DND-41 (cell line): ENCODE measurements at regions not wholly inside any gene's neighbourhood (a gene's known extent, or its start where the extent isn't known, plus 50 kb on each side); places are given as distances from the start of the nearest gene placed in this dataset.

Experiments used
- EZH2 ChIP-seq: IDR thresholded peaks from 3 replicates; pipeline ENCODE4 v1.6.1; 2012; ENCODE audit warnings: borderline replicate concordance, low read depth, mild to moderate bottlenecking, moderate library complexity, low read length, inconsistent platforms; ENCODE audit not compliant: severe bottlenecking
- TF ChIP-seq, protein P1 (sequence below): IDR thresholded peaks from 2 replicates; pipeline ENCODE4 v1.5.1; 2012; ENCODE audit warnings: borderline replicate concordance, low read length, moderate library complexity, mild to moderate bottlenecking; ENCODE audit not compliant: poor library complexity, severe bottlenecking; ENCODE audit errors: extremely low read depth

DNA sequence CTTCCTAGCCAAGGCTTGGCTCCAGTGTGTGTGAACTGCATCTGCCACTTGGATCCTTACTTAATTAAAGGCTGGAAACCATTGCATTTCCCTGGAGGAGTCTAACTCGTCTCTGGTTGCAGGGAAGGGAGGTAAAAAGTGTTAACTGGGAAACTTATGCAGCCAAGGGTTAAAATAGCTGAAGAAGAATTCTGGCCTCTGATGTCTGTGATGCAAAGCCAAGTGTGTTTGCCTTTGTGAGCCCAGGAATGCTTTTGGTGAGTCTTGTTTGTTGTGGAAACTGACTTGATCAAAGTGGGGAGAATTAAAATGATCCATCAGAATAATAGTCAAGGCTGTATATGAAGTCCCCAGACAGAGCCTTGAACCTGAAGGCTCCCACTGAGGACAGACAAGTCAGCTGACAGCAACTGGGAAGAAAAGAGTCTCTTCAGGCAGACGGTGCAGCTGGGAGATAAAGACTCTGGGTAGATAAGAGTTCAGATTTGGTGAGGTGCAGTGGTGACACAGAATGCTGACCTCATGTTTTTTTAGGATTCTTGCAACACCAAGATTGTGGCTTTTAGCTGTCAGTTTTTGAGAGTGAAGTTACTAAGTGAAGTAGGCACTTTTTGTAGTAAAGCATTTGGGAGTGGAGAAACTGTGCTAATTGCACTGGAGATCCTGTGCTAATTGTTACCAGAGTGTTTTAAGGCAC lies 59.5 kb upstream of the WLS start:
- TF ChIP-seq, protein P1, sequence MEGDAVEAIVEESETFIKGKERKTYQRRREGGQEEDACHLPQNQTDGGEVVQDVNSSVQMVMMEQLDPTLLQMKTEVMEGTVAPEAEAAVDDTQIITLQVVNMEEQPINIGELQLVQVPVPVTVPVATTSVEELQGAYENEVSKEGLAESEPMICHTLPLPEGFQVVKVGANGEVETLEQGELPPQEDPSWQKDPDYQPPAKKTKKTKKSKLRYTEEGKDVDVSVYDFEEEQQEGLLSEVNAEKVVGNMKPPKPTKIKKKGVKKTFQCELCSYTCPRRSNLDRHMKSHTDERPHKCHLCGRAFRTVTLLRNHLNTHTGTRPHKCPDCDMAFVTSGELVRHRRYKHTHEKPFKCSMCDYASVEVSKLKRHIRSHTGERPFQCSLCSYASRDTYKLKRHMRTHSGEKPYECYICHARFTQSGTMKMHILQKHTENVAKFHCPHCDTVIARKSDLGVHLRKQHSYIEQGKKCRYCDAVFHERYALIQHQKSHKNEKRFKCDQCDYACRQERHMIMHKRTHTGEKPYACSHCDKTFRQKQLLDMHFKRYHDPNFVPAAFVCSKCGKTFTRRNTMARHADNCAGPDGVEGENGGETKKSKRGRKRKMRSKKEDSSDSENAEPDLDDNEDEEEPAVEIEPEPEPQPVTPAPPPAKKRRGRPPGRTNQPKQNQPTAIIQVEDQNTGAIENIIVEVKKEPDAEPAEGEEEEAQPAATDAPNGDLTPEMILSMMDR = no peak
- no peak for TF ChIP-seq EZH2
